HT1080 (cell line): ENCODE measurements at regions not wholly inside any gene's neighbourhood (a gene's known extent, or its start where the extent isn't known, plus 50 kb on each side); places are given as distances from the start of the nearest gene placed in this dataset.
"Not testable (repeated sequence)": the region's sequence is repeated elsewhere in the genome, so short reads cannot be mapped to it uniquely, and the experiment has no call there.

Experiments
- DNase-seq: peaks from one replicate; pipeline ENCODE4 v3.0.0-alpha.2; 2015; ENCODE audit warnings: low read depth

- DNase-seq = no peak
Measured at GRCh38 chr5:38678076-38678475, 121.6 kb upstream of the LIFR start.

- not testable (repeated sequence) for DNase-seq
Measured at GRCh38 chr5:38678697-38679096, 122.3 kb upstream of the LIFR start.

- DNase-seq = no peak
Measured at GRCh38 chr5:38680094-38680825, 123.8 kb upstream of the LIFR start.

DNA sequence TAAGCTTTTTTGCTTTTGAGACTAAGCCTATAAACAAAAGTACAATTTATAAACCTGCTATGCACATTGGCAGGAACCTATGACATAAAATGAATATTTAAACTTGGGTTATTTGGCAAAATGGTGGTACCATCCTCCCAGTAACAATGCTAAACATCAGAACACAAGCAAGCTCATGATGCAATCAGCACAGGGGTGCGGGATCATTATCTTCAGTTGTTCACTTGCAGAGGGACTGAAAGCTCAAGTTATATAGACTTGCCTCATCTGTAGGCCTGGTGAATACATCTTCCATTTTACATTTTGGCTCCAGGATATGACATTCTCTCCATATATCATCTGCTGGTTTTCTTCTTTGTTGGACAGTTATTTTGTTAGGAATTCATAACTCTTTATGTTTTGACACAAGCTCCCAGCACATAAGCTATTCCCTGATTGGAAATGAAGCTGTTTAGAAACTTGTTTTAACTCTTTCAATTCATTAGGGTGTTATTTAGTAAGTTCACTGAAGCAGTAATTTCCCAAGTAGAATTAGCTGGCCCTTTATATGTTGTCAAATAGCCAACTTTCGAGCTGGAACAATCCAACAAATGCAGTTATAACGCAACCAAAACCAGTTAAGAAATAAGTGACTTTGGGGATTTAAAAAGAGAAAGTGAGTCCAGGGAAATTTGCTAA is 124.7 kb upstream of the LIFR start:
- no peak for DNase-seq

GRCh38 chr5:38681966-38682365 is 125.5 kb upstream of the LIFR start:
- DNase-seq = no peak

GRCh38 chr5:38686658-38687057 is 130.2 kb upstream of the LIFR start:
- no peak for DNase-seq

- DNase-seq = no peak
Measured at GRCh38 chr5:38692346-38692745, 135.9 kb upstream of the LIFR start.

DNA sequence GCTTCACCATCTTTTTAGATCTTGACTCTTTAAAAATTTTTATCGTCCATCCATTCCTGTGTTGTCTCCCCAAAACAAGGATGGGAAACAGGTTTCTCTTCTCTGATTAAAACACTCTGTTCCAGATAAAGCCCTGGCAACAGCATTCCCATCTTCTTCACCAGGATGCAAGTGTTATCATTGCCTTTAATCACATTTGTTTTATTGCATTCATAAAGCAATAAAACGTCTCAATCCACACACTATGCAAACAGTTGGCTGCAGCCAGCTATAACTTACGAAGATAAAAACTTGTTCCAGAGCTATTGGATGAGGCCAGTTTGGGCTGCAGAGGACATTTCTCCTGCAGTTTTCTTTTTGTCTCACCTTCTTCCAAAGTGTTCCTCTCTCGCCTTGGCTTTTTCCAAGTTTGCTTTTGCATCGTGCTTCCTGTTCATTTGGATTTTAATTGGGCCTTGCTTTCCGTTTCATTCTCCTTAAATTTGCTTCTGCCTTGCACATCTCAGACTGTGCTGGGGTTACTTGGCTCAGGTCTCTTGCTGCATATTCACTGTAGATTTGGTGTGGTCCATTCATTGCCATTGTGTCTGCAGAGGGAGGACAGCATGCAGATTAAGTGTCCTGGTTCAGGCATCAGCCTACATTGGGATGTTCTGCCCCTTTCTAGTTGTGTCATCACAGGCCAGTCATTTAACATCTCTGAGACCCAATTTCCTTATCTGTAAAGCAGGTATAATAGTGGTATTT is 136.5 kb upstream of the LIFR start:
- no peak for DNase-seq

- no peak for DNase-seq
Measured at GRCh38 chr5:38695021-38695958, 138.8 kb upstream of the LIFR start.

GRCh38 chr5:38697013-38697412 is 140.6 kb upstream of the LIFR start:
- DNase-seq = no peak

- not testable (repeated sequence) for DNase-seq
Measured at GRCh38 chr5:38705529-38705928, 140.3 kb upstream of the OSMR start.

DNA sequence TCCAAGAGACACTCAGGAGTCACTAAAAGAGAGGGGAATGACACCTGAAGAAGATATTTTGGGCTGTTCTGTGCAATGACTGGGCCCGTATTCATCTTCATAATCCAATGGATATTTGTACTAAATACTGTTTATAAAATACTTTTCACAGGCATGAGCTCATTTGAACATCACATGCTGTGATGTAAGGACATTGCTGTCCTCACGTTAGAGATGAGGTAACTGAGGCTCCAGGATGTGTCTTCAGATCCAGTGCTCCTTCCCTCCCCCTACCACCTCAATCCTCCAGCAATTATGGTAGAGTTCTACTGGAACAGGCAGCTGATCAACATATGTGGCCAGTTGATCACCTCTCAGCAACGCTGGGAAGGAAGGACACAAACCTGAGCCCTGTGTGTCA is 139.4 kb upstream of the OSMR start:
- DNase-seq = no peak

DNA sequence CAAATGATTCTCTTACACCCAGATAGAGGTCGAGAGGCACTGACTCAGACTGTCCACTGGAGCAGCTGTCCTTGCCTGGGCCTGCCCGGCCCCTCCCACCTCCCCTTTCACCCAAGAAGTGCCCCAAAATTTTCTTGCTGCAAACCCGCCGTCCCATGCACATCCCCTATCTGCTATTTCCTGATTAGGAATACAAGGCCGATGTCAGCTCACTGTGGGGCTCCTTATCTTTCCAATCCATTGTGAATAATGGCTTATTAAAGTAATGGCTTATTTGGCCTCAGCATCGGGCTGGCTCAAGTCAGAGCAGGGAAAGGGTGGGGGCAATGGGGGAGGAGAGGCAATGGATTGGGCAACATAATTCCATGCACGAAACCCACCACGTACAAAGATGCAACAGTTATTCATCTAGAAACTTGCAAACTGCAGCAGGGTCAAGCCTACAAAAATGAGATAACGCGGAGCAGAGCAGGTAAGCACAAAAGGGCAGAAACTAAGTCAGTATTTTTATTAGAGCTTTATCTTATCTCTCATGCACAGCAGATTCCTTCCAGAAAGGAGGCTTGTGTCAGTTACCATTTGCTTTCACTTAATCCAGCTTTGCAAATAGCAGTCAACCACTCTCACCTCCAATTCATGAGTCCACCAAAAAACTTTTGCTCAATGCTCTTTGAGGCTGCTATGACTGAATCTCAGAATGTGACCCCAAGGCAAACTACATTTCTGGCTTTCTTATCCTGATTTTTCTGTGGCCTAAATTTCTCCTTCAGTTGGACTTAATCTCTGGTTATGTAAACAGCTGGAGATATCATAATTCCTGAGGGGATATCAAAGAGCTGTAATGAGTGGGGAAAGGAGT is 138.2 kb upstream of the OSMR start:
- no peak for DNase-seq

DNA sequence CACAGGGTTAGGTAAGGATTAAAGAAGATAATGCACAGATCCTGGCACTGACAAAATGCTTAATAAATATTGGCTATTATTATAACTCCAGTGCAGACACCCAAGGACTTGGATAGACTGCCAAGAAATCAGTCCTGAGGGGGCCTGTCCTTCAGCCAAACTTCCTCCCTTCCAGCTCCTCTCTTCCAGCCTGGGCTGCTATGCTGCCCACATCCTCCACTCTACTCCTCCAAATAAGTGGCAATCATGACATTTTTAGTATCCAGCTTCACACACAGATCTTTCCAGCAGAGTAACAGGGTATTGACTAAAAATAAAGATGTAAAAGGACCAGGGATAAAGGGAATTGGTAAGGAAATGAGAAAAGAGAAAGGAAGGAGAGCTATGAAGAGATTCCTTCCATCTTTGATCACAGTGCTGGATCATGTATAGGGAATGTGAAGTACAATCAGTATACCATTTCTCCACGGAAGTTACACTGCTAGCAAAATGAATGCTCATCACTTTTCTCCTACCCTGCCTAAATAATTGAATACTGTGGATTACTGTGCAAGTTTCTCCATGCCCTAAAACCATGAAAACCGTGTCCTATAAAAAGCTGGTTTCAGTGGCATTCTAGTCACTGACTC is 136.0 kb upstream of the OSMR start:
- DNase-seq = no peak

GRCh38 chr5:38710627-38711026 is 135.2 kb upstream of the OSMR start:
- no peak for DNase-seq

GRCh38 chr5:38712391-38712790 is 133.4 kb upstream of the OSMR start:
- DNase-seq = no peak

GRCh38 chr5:38714240-38714639 is 131.6 kb upstream of the OSMR start:
- DNase-seq = no peak

- DNase-seq = no peak
Measured at GRCh38 chr5:38714703-38715355, 131.0 kb upstream of the OSMR start.

- peak; percentile 64 for DNase-seq
Measured at GRCh38 chr5:38715696-38716095, 130.1 kb upstream of the OSMR start.
